ENCODE measurements at regions not wholly inside any gene's neighbourhood (a gene's known extent, or its start where the extent isn't known, plus 50 kb on each side); places are given as distances from the start of the nearest gene placed in this dataset.
"Not testable (repeated sequence)": the region's sequence is repeated elsewhere in the genome, so short reads cannot be mapped to it uniquely, and the experiment has no call there.

GRCh38 chr22:25281675-25282345 is 62.4 kb downstream of the CRYBB2 start:
- peak overlapping the region; percentile 79 for H3K4me3 Mint-ChIP-seq
- no peaks in the 10 kb centered on the region for H3K9me3 Mint-ChIP-seq

GRCh38 chr22:25282346-25282670 is 62.9 kb downstream of the CRYBB2 start:
- H3K36me3 Mint-ChIP-seq, result peaks cover 5% of the 10 kb centered on the region
- peaks cover 31% of the 10 kb centered on the region for H3K4me1 Mint-ChIP-seq
- peak overlapping the region; percentile 58 for H3K27ac Mint-ChIP-seq
- peaks cover 61% of the 10 kb centered on the region for H3K27me3 Mint-ChIP-seq
- H3K4me3 Mint-ChIP-seq, result peak overlapping the region; percentile 79
- ATAC-seq, result peak; percentile 18
- no peaks in the 10 kb centered on the region for H3K9me3 Mint-ChIP-seq

More at GRCh38 chr22:25281675-25282345, 62.4 kb downstream of the CRYBB2 start:
- Mint-ChIP-seq H3K36me3 (peaks cover 5% of the 10 kb centered on the region), H3K4me1 (peaks cover 31% of the 10 kb centered on the region), H3K27ac (peak overlapping the region; percentile 58), H3K27me3 (peaks cover 61% of the 10 kb centered on the region)
- peak; percentile 16 for ATAC-seq

- peak overlapping the region; percentile 77 for H3K27ac Mint-ChIP-seq
- H3K9me3 Mint-ChIP-seq, result no peaks in the 10 kb centered on the region
- peaks cover 61% of the 10 kb centered on the region for H3K27me3 Mint-ChIP-seq
- peaks cover 31% of the 10 kb centered on the region for H3K4me1 Mint-ChIP-seq
- peak; percentile 46 for ATAC-seq
- peak overlapping the region; percentile 85 for H3K4me3 Mint-ChIP-seq
- H3K36me3 Mint-ChIP-seq, result peaks cover 5% of the 10 kb centered on the region
These were observed 63.5 kb downstream of the CRYBB2 start for GRCh38 chr22:25282671-25283561.

GRCh38 chr22:25288481-25288880 is 69.0 kb downstream of the CRYBB2 start:
- not testable (repeated sequence) for ATAC-seq, H3K4me1 Mint-ChIP-seq, H3K4me3 Mint-ChIP-seq, H3K27ac Mint-ChIP-seq, H3K9me3 Mint-ChIP-seq, H3K36me3 Mint-ChIP-seq
- peaks cover 22% of the 10 kb centered on the region for H3K27me3 Mint-ChIP-seq

GRCh38 chr22:25301912-25302311 is 82.5 kb downstream of the CRYBB2 start:
- H3K4me1 Mint-ChIP-seq, H3K27ac Mint-ChIP-seq, H3K4me3 Mint-ChIP-seq, H3K36me3 Mint-ChIP-seq, ATAC-seq, H3K9me3 Mint-ChIP-seq: not testable (repeated sequence)
- peaks cover 12% of the 10 kb centered on the region for H3K27me3 Mint-ChIP-seq

GRCh38 chr22:25309586-25309985 is 90.1 kb downstream of the CRYBB2 start:
- not testable (repeated sequence) for H3K9me3 Mint-ChIP-seq, H3K4me3 Mint-ChIP-seq, H3K4me1 Mint-ChIP-seq, H3K27ac Mint-ChIP-seq, H3K36me3 Mint-ChIP-seq, ATAC-seq
- peaks cover 57% of the 10 kb centered on the region for H3K27me3 Mint-ChIP-seq

- H3K4me1 Mint-ChIP-seq, H3K27ac Mint-ChIP-seq, H3K36me3 Mint-ChIP-seq, H3K9me3 Mint-ChIP-seq, H3K4me3 Mint-ChIP-seq, ATAC-seq: not testable (repeated sequence)
- H3K27me3 Mint-ChIP-seq, result peaks cover 63% of the 10 kb centered on the region
These were observed 92.5 kb downstream of the CRYBB2 start for GRCh38 chr22:25311924-25312323.

GRCh38 chr22:25318081-25318823 is 98.8 kb downstream of the CRYBB2 start:
- H3K4me3 Mint-ChIP-seq, result no peak overlapping the region
- H3K36me3 Mint-ChIP-seq, result no peaks in the 10 kb centered on the region
- no peaks in the 10 kb centered on the region for H3K9me3 Mint-ChIP-seq
- ATAC-seq, result peak; percentile 31
- H3K27me3 Mint-ChIP-seq, result peaks cover 32% of the 10 kb centered on the region
- no peak overlapping the region for H3K27ac Mint-ChIP-seq
- H3K4me1 Mint-ChIP-seq, result no peaks in the 10 kb centered on the region

- peaks cover under 1% of the 10 kb centered on the region for H3K9me3 Mint-ChIP-seq
- H3K27me3 Mint-ChIP-seq, result no peaks in the 10 kb centered on the region
- H3K27ac Mint-ChIP-seq, result no peak overlapping the region
- no peaks in the 10 kb centered on the region for H3K4me1 Mint-ChIP-seq
- H3K36me3 Mint-ChIP-seq, result no peaks in the 10 kb centered on the region
- H3K4me3 Mint-ChIP-seq, result no peak overlapping the region
- ATAC-seq, result no peak
These were observed 107.7 kb downstream of the CRYBB2 start for GRCh38 chr22:25327018-25327755.

GRCh38 chr22:25331050-25331449 is 111.6 kb downstream of the CRYBB2 start:
- H3K27ac Mint-ChIP-seq, result no peak overlapping the region
- no peak overlapping the region for H3K4me3 Mint-ChIP-seq
- H3K9me3 Mint-ChIP-seq, result peaks cover 3% of the 10 kb centered on the region
- H3K36me3 Mint-ChIP-seq, result no peaks in the 10 kb centered on the region
- no peak for ATAC-seq
- H3K4me1 Mint-ChIP-seq, result no peaks in the 10 kb centered on the region
- H3K27me3 Mint-ChIP-seq, result no peaks in the 10 kb centered on the region

GRCh38 chr22:25331911-25332310 is 112.5 kb downstream of the CRYBB2 start:
- H3K36me3 Mint-ChIP-seq, H3K27ac Mint-ChIP-seq, H3K4me3 Mint-ChIP-seq, H3K9me3 Mint-ChIP-seq, H3K27me3 Mint-ChIP-seq, H3K4me1 Mint-ChIP-seq, ATAC-seq: not testable (repeated sequence)

GRCh38 chr22:25332386-25332785 is 112.9 kb downstream of the CRYBB2 start:
- H3K27ac Mint-ChIP-seq, result no peak overlapping the region
- no peaks in the 10 kb centered on the region for H3K36me3 Mint-ChIP-seq
- H3K27me3 Mint-ChIP-seq, result no peaks in the 10 kb centered on the region
- H3K4me1 Mint-ChIP-seq, result no peaks in the 10 kb centered on the region
- peaks cover 8% of the 10 kb centered on the region for H3K9me3 Mint-ChIP-seq
- no peak for ATAC-seq
- H3K4me3 Mint-ChIP-seq, result no peak overlapping the region

GRCh38 chr22:25334162-25334490 is 114.7 kb downstream of the CRYBB2 start:
- peak; percentile 27 for ATAC-seq

GRCh38 chr22:25334631-25335030 is 115.2 kb downstream of the CRYBB2 start:
- H3K27me3 Mint-ChIP-seq, ATAC-seq, H3K4me3 Mint-ChIP-seq, H3K36me3 Mint-ChIP-seq, H3K4me1 Mint-ChIP-seq, H3K27ac Mint-ChIP-seq: not testable (repeated sequence)
- H3K9me3 Mint-ChIP-seq, result peaks cover 12% of the 10 kb centered on the region

More at GRCh38 chr22:25334162-25334490, 114.7 kb downstream of the CRYBB2 start:
- Mint-ChIP-seq H3K4me1 (no peaks in the 10 kb centered on the region), H3K27me3 (no peaks in the 10 kb centered on the region), H3K9me3 (peaks cover 12% of the 10 kb centered on the region), H3K4me3 (no peak overlapping the region), H3K27ac (no peak overlapping the region), H3K36me3 (no peaks in the 10 kb centered on the region)

- ATAC-seq, H3K4me1 Mint-ChIP-seq, H3K4me3 Mint-ChIP-seq, H3K27ac Mint-ChIP-seq, H3K27me3 Mint-ChIP-seq, H3K36me3 Mint-ChIP-seq: not testable (repeated sequence)
- peaks cover 12% of the 10 kb centered on the region for H3K9me3 Mint-ChIP-seq
These were observed 115.8 kb downstream of the CRYBB2 start for GRCh38 chr22:25335276-25335675.
